Upper lobe of right lung (tissue), 1 donor: ENCODE measurements at regions not wholly inside any gene's neighbourhood (a gene's known extent, or its start where the extent isn't known, plus 50 kb on each side); places are given as distances from the start of the nearest gene placed in this dataset.

Source experiments
- ATAC-seq: fragments of 200-7000 bp; cut with Tn5 transposase; one replicate; pipeline ENCODE4 v1.9.1; 2020; ENCODE audit warnings: mild to moderate bottlenecking, moderate library complexity
- DNase-seq: peaks from one replicate; pipeline ENCODE4 v3.0.0-alpha.2; 2020
- H3K27ac ChIP-seq: fragments of 200-600 bp; one replicate; pipeline ENCODE4 v1.8.0; 2022
- H3K27me3 ChIP-seq: fragments of 200-600 bp; one replicate; pipeline ENCODE4 v1.8.0; 2022; ENCODE audit warnings: mild to moderate bottlenecking
- H3K36me3 ChIP-seq: fragments of 200-600 bp; one replicate; pipeline ENCODE4 v1.8.0; 2022
- H3K4me1 ChIP-seq: fragments of 200-600 bp; one replicate; pipeline ENCODE4 v1.8.0; 2022
- H3K4me3 ChIP-seq: fragments of 200-600 bp; one replicate; pipeline ENCODE4 v1.8.0; 2022; ENCODE audit warnings: mild to moderate bottlenecking
- H3K9me3 ChIP-seq: fragments of 200-600 bp; one replicate; pipeline ENCODE4 v1.8.0; 2022
- intact Hi-C: fragments of 100-400 bp; cut with DNase I; formaldehyde crosslinking; loops from one replicate; pipeline ENCODE4 v1.11.0; 2022
- TF ChIP-seq, protein P1 (sequence below): fragments of 200-600 bp; IDR thresholded peaks from one replicate; pipeline ENCODE4 v1.8.0; 2022; ENCODE audit warnings: antibody characterized with exemption
- donor health status: DM: no; HTN: yes; CAD: no; lungs with severe emphysema.

DNA sequence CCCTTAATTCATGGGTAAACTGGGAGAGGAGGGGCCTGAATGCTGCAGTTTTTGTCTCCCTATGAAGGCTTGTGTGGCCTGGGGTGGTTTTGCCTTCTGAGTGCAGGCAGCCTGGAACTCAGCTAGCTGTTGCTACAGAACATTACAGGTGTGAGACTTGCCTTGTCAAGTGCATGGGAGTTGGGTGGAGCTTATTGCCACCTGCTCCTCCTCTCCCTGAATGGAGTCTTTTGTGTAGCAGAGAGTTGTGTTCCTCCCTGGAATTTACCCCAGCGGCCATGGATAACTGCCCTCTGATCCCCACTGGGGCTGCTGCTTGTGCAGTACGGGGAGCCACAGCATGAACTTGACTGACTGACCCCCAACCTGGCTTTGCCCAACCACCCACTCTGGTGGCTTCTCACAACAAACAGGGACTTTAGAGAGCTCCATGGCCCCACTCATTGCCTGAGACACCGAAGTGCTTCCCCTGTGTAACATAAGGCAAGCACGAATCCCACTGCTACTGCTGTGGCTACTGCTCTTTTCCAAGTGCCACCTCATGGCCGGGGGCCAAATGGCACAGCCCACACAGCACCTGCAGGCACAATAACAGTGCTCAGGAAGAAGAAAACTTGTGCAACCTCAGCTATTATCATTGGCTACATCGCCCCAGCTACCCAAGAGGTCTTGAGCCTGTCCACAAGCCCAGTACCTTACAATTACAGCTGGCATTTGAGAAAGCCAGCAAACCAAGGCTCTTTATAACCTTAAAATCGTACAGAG, 942.9 kb downstream of the CDH18 start:
- Histone ChIP-seq H3K4me3 (no peak overlapping the region), H3K9me3 (no peaks in the 10 kb centered on the region), H3K27me3 (no peaks in the 10 kb centered on the region), H3K4me1 (no peaks in the 10 kb centered on the region), H3K27ac (no peak overlapping the region), H3K36me3 (no peaks in the 10 kb centered on the region)
- intact Hi-C loops = no loop called here
- ATAC-seq (peak; percentile 25), DNase-seq (no peak)
- TF ChIP-seq, protein P1, sequence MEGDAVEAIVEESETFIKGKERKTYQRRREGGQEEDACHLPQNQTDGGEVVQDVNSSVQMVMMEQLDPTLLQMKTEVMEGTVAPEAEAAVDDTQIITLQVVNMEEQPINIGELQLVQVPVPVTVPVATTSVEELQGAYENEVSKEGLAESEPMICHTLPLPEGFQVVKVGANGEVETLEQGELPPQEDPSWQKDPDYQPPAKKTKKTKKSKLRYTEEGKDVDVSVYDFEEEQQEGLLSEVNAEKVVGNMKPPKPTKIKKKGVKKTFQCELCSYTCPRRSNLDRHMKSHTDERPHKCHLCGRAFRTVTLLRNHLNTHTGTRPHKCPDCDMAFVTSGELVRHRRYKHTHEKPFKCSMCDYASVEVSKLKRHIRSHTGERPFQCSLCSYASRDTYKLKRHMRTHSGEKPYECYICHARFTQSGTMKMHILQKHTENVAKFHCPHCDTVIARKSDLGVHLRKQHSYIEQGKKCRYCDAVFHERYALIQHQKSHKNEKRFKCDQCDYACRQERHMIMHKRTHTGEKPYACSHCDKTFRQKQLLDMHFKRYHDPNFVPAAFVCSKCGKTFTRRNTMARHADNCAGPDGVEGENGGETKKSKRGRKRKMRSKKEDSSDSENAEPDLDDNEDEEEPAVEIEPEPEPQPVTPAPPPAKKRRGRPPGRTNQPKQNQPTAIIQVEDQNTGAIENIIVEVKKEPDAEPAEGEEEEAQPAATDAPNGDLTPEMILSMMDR = no peak

DNA sequence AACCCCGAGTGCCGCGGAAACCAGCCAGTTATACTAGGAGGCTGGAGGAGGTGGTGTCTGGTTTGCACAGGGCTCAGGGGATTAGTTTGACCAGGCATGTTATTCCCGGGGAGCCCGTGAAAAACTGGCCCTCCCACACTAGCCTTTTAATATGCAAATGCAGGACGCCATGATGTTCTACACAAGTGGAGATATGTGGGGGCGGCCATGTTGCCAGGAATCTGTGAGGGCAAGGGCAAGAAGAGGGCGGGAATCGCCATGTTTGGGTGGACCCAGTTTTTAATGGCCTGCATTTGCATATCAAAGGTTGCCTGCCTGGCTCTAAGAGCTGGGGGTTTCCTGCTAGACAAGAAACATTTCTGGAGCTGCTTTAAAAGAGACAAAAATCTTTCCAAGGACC, 940.7 kb downstream of the CDH18 start:
- intact Hi-C loops = no loop called here
- Histone ChIP-seq H3K4me3 (no peak overlapping the region), H3K27me3 (no peaks in the 10 kb centered on the region), H3K9me3 (no peaks in the 10 kb centered on the region), H3K27ac (no peak overlapping the region), H3K36me3 (no peaks in the 10 kb centered on the region), H3K4me1 (no peaks in the 10 kb centered on the region)
- no peak for DNase-seq
- ATAC-seq = no peak
- TF ChIP-seq, protein P1 = no peak

DNA sequence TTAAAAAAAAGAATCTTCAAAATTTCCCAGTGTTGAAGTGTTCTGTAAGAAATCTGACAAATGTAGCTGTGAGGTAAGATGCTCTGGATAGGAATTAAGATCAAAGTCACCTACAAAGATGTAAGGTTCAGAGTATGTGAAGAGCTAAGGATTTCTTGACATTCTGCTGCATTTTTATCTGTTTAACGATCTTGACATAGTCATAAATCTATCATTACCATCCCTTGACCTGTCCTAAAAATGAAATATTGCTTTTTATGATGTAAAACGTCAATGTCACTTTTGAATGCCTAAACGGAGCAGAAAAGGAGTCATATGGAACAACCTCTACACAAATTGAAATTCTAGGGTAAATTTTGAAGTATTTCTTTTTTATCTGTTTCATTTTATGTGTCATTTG, 939.3 kb downstream of the CDH18 start:
- H3K4me1 ChIP-seq = no peaks in the 10 kb centered on the region
- TF ChIP-seq, protein P1 = no peak
- intact Hi-C loops = no loop called here
- ATAC-seq (no peak), DNase-seq (no peak)
- no peaks in the 10 kb centered on the region for H3K27me3 ChIP-seq
- no peak overlapping the region for H3K27ac ChIP-seq
- no peak overlapping the region for H3K4me3 ChIP-seq
- no peaks in the 10 kb centered on the region for H3K36me3 ChIP-seq
- H3K9me3 ChIP-seq = no peaks in the 10 kb centered on the region

DNA sequence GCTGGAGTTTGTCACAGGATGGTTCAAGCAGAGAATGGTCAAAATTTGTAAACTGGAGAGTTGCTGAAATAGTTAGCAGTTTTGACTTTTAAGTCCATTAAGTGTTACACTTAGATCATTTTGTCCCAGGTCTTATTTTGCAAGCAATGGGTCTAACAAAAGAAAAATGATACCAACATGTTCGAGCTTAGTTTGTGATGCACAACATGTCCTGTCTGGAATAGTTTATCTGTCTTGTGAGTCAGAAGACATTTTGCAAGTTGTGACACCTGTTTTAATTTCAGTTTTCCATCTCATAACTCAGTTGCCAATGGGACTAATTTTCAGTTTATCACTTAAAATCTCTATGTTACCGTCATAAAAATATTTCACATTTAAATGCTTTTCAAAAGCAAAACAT, 929.8 kb downstream of the CDH18 start:
- Histone ChIP-seq H3K36me3 (no peaks in the 10 kb centered on the region), H3K27me3 (no peaks in the 10 kb centered on the region), H3K27ac (no peak overlapping the region), H3K4me3 (no peak overlapping the region), H3K9me3 (no peaks in the 10 kb centered on the region), H3K4me1 (no peaks in the 10 kb centered on the region)
- DNase-seq = no peak
- TF ChIP-seq, protein P1 = no peak
- ATAC-seq = no peak
- intact Hi-C loops = no loop called here

DNA sequence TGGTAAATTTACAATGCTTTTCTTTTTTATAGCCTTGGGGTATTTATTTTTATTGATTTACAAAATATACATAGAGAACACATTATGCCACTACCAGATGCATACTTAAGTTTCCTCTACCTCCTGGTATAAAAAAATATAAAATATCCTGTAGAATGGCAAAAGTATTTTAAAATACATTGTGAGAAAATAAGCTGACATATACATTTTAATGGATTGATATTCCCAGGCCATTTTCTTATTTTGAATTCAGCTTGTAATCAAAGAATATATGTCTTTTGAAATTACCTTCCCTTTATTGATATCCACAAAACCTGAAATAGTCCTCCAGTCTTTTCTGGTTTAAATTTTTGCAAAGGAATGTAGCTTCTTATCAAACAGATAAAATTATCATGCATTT, 923.9 kb downstream of the CDH18 start:
- Histone ChIP-seq H3K9me3 (no peaks in the 10 kb centered on the region), H3K4me3 (no peak overlapping the region), H3K4me1 (no peaks in the 10 kb centered on the region), H3K27me3 (no peaks in the 10 kb centered on the region), H3K36me3 (no peaks in the 10 kb centered on the region), H3K27ac (no peak overlapping the region)
- TF ChIP-seq, protein P1 = no peak
- intact Hi-C loops = no loop called here
- DNase-seq = no peak
- ATAC-seq = no peak

DNA sequence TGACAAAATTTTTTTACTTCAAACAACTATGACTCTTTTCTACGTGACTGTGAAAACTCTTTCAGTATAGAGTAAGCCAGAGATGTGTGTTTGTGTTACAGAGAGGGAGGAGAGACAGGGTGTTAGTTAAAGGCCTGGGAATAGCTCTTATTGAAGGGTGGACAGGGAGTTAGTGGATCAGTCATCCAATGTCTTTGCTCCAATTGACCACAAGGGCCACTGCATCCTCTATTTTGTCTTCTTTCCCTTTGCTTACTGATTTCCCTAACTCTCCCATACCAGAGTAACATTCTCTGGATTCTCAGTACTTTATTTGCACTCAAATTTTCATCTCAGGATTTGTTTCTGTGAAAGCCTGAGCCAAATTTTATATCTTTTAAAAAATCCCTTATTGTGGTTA, 920.3 kb downstream of the CDH18 start:
- Histone ChIP-seq H3K27me3 (no peaks in the 10 kb centered on the region), H3K4me1 (no peaks in the 10 kb centered on the region), H3K36me3 (no peaks in the 10 kb centered on the region), H3K4me3 (no peak overlapping the region), H3K27ac (no peak overlapping the region), H3K9me3 (no peaks in the 10 kb centered on the region)
- TF ChIP-seq, protein P1 = no peak
- ATAC-seq = no peak
- intact Hi-C loops = no loop called here
- DNase-seq = no peak
